ENCODE measurements at regions not wholly inside any gene's neighbourhood (a gene's known extent, or its start where the extent isn't known, plus 50 kb on each side); places are given as distances from the start of the nearest gene placed in this dataset.
"Not testable (repeated sequence)": the region's sequence is repeated elsewhere in the genome, so short reads cannot be mapped to it uniquely, and the experiment has no call there.

GRCh38 chr3:187494056-187494455 is 125.9 kb downstream of the RTP4 start:
- H3K4me1 Mint-ChIP-seq (ENCODE audit: low read depth); H3K36me3 Mint-ChIP-seq (ENCODE audit: low read depth); H3K4me3 Mint-ChIP-seq; H3K27me3 Mint-ChIP-seq (ENCODE audit: insufficient read depth); H3K9me3 Mint-ChIP-seq; DNase-seq (ENCODE audit: low spot score); intact Hi-C loops (cut with micrococcal nuclease); H3K27ac Mint-ChIP-seq: not testable (repeated sequence)

DNA sequence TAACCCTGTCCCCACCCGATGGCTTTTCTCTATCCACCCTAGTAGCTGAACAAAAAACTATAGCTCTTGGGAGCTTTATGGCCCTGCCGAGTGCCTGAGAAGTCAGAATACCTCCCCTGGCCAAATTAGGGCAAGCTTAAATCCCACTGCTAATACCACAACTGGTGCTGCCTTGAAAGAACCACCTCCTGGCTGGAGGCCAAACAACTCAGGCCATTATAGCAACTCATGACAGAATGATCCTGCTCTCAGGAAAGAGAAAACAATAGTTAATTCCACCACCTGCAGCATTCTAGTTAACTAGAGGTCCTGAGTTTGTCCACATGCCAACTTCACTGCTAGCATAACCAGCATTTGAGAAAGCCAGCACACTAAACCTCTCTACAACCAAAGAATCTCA is 123.2 kb downstream of the RTP4 start:
- H3K27ac Mint-ChIP-seq = no peak overlapping the region
- DNase-seq (ENCODE audit: low spot score) = no peak
- intact Hi-C loops (cut with micrococcal nuclease) = no loop called here

DNA sequence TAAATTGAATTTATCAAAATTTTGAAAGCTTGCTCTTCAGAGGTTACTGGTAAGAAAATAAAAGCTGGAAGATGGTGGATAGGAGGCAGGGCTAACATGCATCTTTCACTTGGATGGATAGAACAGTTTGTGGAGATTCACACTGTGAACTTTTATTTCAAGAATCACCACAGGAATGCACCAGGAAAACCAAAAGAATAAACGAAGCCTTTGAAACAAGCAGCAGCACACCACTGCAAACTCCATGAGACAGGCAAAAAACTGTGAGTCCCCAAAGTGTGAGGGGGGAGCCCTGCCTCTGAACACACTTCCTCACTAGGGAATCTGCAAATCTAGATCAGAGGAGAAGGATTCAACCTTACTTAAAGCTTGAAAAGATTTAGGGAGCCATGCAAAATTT is 122.2 kb downstream of the RTP4 start:
- intact Hi-C loops (cut with micrococcal nuclease) = no loop called here
- DNase-seq (ENCODE audit: low spot score) = no peak
- H3K9me3 Mint-ChIP-seq = no peaks in the 10 kb centered on the region
- no peaks in the 10 kb centered on the region for H3K36me3 Mint-ChIP-seq (ENCODE audit: low read depth)
- no peak overlapping the region for H3K27ac Mint-ChIP-seq
- H3K4me3 Mint-ChIP-seq = no peak overlapping the region
- no peaks in the 10 kb centered on the region for H3K4me1 Mint-ChIP-seq (ENCODE audit: low read depth)
- H3K27me3 Mint-ChIP-seq (ENCODE audit: insufficient read depth) = peaks cover 11% of the 10 kb centered on the region

More for the DNA sequence above, 123.2 kb downstream of the RTP4 start:
- Mint-ChIP-seq H3K9me3 (no peaks in the 10 kb centered on the region), H3K36me3 (ENCODE audit: low read depth) (no peaks in the 10 kb centered on the region), H3K4me1 (ENCODE audit: low read depth) (no peaks in the 10 kb centered on the region), H3K4me3 (no peak overlapping the region), H3K27me3 (ENCODE audit: insufficient read depth) (peaks cover 11% of the 10 kb centered on the region)

DNA sequence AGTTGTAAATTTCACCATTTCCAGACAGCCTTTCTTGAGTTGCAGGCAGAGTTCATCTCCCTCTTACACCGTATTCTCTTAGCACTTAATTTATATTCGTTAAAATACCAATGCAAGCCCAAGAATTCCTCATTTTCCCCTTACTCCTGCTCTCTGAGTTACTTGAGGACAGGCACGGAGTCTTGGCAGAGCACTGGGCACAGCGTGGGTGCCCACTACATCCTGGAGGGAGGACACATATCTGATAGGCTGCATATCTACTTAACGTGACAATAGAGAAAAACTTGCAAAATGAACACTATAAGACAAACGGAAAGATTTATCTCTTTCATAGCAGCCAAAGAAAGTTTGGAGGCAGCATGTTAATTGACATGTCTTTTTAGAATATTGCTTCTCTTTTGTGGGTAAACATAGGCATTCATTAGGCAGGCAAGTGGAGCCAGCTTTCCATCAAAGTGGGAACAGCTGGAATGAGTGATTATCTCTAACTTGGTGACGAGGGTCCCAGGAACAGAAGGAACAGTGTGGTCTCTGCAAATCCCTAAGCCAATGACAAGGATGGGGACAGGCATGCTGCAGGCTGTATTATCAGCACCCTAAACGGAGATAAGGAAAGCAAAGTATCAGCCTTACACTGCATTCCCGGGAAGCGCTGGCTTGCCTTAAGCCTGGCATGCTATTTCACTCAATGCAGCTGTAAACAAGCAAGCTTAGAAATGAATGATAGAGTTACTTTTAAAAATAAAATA is 116.5 kb downstream of the RTP4 start:
- Mint-ChIP-seq H3K27me3 (ENCODE audit: insufficient read depth) (peaks cover 6% of the 10 kb centered on the region), H3K36me3 (ENCODE audit: low read depth) (no peaks in the 10 kb centered on the region), H3K27ac (no peak overlapping the region), H3K4me3 (no peak overlapping the region), H3K4me1 (ENCODE audit: low read depth) (no peaks in the 10 kb centered on the region), H3K9me3 (no peaks in the 10 kb centered on the region)
- intact Hi-C loops (cut with micrococcal nuclease) = no loop called here
- DNase-seq (ENCODE audit: low spot score) = no peak

- intact Hi-C loops (cut with micrococcal nuclease) = no loop called here
- no peak overlapping the region for H3K27ac Mint-ChIP-seq
- no peaks in the 10 kb centered on the region for H3K36me3 Mint-ChIP-seq (ENCODE audit: low read depth)
- DNase-seq (ENCODE audit: low spot score) = no peak
- no peaks in the 10 kb centered on the region for H3K27me3 Mint-ChIP-seq (ENCODE audit: insufficient read depth)
- H3K9me3 Mint-ChIP-seq = peaks cover 2% of the 10 kb centered on the region
- no peak overlapping the region for H3K4me3 Mint-ChIP-seq
- H3K4me1 Mint-ChIP-seq (ENCODE audit: low read depth) = no peaks in the 10 kb centered on the region
Measured at GRCh38 chr3:187481426-187481825, 113.2 kb downstream of the RTP4 start.

DNA sequence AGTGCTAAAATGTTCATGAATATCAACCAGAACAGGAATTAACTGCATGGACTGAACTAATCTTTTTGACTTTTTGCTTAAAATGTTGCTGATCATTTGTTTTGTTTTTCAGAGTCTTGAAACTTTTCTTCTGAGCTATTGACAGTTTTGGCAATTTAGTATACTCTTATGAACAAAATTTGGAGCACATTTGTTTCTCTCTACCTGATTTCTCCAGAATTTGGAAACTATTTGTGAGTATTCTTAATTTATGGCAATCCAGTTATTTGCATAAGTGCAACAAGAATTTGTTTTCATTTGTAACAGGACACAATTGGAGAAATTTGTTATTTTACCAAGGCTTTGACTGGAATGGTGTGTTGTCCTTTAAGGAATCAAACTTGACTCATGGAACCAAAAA is 107.4 kb downstream of the RTP4 start:
- H3K4me1 Mint-ChIP-seq (ENCODE audit: low read depth); intact Hi-C loops (cut with micrococcal nuclease); H3K27me3 Mint-ChIP-seq (ENCODE audit: insufficient read depth); DNase-seq (ENCODE audit: low spot score); H3K4me3 Mint-ChIP-seq; H3K36me3 Mint-ChIP-seq (ENCODE audit: low read depth); H3K27ac Mint-ChIP-seq: not testable (repeated sequence)
- H3K9me3 Mint-ChIP-seq = peaks cover 18% of the 10 kb centered on the region

DNA sequence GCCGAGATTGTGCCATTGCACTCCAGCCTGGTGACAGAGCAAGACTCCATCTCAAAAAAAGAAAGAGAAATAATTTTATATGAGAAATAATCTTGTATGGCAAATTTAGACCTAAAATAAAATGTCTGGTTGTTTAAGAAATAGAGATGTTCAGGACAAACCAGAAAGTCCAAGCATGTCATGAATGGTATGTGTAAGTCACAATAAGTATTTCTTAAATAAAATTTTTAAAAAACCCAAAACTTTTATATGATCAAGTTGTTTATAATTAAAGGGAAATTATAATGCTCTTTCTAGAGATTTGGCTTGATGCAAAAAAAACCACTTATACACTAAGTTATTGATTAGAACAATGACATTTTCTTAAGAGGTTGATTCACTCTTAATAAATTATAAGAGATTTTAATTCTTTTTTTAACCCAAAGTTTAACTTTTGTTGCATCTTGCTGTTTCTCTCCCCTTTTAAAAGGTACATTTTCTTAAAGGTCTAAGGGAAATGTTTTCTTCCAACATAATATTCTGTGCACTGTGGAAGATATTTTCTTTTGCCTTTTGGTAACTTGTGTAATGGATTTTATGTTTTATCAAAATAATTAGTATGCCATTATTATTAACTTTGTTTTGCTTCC is 105.7 kb downstream of the RTP4 start:
- Mint-ChIP-seq H3K36me3 (ENCODE audit: low read depth) (no peaks in the 10 kb centered on the region), H3K27me3 (ENCODE audit: insufficient read depth) (no peaks in the 10 kb centered on the region)

GRCh38 chr3:187466306-187466705 is 98.1 kb downstream of the RTP4 start:
- H3K4me1 Mint-ChIP-seq (ENCODE audit: low read depth); H3K27ac Mint-ChIP-seq; H3K9me3 Mint-ChIP-seq; DNase-seq (ENCODE audit: low spot score); H3K4me3 Mint-ChIP-seq; H3K27me3 Mint-ChIP-seq (ENCODE audit: insufficient read depth); H3K36me3 Mint-ChIP-seq (ENCODE audit: low read depth): not testable (repeated sequence)
- intact Hi-C loops (cut with micrococcal nuclease) = loop anchor here (5.0 kb wide), 1 partner anchor 804 kb away; no protein-coding TSS in a partner anchor

More for the DNA sequence above, 105.7 kb downstream of the RTP4 start:
- Mint-ChIP-seq H3K27ac (no peak overlapping the region), H3K9me3 (peaks cover 18% of the 10 kb centered on the region), H3K4me1 (ENCODE audit: low read depth) (no peaks in the 10 kb centered on the region), H3K4me3 (no peak overlapping the region)
- no peak for DNase-seq (ENCODE audit: low spot score)
- intact Hi-C loops (cut with micrococcal nuclease) = no loop called here

DNA sequence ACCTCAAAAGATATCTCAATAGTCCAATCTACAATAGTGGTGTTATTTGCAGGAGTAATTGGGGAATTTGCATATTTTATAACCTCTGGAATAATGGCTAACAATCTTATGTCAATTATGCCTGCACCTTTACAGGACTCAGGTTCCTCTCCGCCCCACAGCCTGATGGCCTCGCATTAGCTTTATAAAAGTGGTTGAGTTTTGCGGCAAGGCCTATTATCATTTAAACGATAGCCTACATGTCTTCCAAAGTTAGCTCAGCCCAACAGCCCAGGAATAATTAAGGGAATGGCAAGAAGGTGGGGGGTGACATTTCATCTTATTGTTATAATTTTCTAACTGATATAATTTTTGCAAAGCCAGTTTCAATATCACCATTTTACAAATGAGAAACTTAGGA is 97.3 kb downstream of the RTP4 start:
- Mint-ChIP-seq H3K4me1 (ENCODE audit: low read depth) (no peaks in the 10 kb centered on the region), H3K27me3 (ENCODE audit: insufficient read depth) (peaks cover 2% of the 10 kb centered on the region), H3K9me3 (no peaks in the 10 kb centered on the region), H3K4me3 (no peak overlapping the region), H3K27ac (no peak overlapping the region), H3K36me3 (ENCODE audit: low read depth) (no peaks in the 10 kb centered on the region)
- DNase-seq (ENCODE audit: low spot score) = no peak
- intact Hi-C loops (cut with micrococcal nuclease) = loop anchor here (5.0 kb wide), 1 partner anchor 803 kb away; no protein-coding TSS in a partner anchor

DNA sequence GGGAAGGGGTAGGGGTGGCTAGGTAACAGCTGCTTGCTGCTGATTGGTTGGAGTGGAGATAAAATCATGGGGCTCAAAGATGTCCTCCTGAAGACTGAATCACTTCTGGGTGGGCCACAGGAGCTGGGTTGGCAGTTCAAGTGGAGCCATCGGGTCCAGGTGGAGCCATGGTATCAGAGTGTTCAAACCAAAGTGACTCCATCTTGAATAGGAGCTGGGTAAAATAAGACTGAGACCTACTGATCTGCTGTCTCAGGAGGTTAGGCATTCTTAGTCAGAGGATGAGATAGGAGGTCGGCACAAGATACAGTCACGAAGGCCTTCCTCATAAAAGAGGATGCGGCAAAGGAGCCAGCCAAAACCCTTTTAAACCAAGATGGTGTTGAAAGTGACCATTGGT is 96.5 kb downstream of the RTP4 start:
- no peaks in the 10 kb centered on the region for H3K9me3 Mint-ChIP-seq
- no peak overlapping the region for H3K27ac Mint-ChIP-seq
- peaks cover 2% of the 10 kb centered on the region for H3K27me3 Mint-ChIP-seq (ENCODE audit: insufficient read depth)
- intact Hi-C loops (cut with micrococcal nuclease) = loop anchor here (5.0 kb wide), 1 partner anchor 802 kb away; no protein-coding TSS in a partner anchor
- no peaks in the 10 kb centered on the region for H3K36me3 Mint-ChIP-seq (ENCODE audit: low read depth)
- no peaks in the 10 kb centered on the region for H3K4me1 Mint-ChIP-seq (ENCODE audit: low read depth)
- H3K4me3 Mint-ChIP-seq = no peak overlapping the region
- no peak for DNase-seq (ENCODE audit: low spot score)

GRCh38 chr3:187458921-187459320 is 90.7 kb downstream of the RTP4 start:
- intact Hi-C loops (cut with micrococcal nuclease) = loop anchor here (5.0 kb wide), 1 partner anchor 142 kb away; no protein-coding TSS in a partner anchor
- Mint-ChIP-seq H3K27ac (no peak overlapping the region), H3K4me1 (ENCODE audit: low read depth) (no peaks in the 10 kb centered on the region), H3K4me3 (no peak overlapping the region), H3K27me3 (ENCODE audit: insufficient read depth) (peaks cover 1% of the 10 kb centered on the region), H3K36me3 (ENCODE audit: low read depth) (no peaks in the 10 kb centered on the region), H3K9me3 (no peaks in the 10 kb centered on the region)
- DNase-seq (ENCODE audit: low spot score) = no peak

- DNase-seq (ENCODE audit: low spot score) = no peak
- Mint-ChIP-seq H3K9me3 (no peaks in the 10 kb centered on the region), H3K4me3 (no peak overlapping the region), H3K36me3 (ENCODE audit: low read depth) (no peaks in the 10 kb centered on the region), H3K4me1 (ENCODE audit: low read depth) (no peaks in the 10 kb centered on the region), H3K27ac (no peak overlapping the region), H3K27me3 (ENCODE audit: insufficient read depth) (peaks cover 5% of the 10 kb centered on the region)
- intact Hi-C loops (cut with micrococcal nuclease) = loop anchor here (5.0 kb wide), 1 partner anchor 141 kb away; no protein-coding TSS in a partner anchor
Measured at GRCh38 chr3:187458383-187458782, 90.2 kb downstream of the RTP4 start.

- no peaks in the 10 kb centered on the region for H3K4me1 Mint-ChIP-seq (ENCODE audit: low read depth)
- no peaks in the 10 kb centered on the region for H3K9me3 Mint-ChIP-seq
- intact Hi-C loops (cut with micrococcal nuclease) = loop anchor here (5.0 kb wide), 1 partner anchor 139 kb away; no protein-coding TSS in a partner anchor
- peaks cover 14% of the 10 kb centered on the region for H3K27me3 Mint-ChIP-seq (ENCODE audit: insufficient read depth)
- H3K27ac Mint-ChIP-seq = no peak overlapping the region
- no peaks in the 10 kb centered on the region for H3K36me3 Mint-ChIP-seq (ENCODE audit: low read depth)
- H3K4me3 Mint-ChIP-seq = no peak overlapping the region
- no peak for DNase-seq (ENCODE audit: low spot score)
Measured at GRCh38 chr3:187456250-187456649, 88.1 kb downstream of the RTP4 start.

Data from activated T-helper 1 cell treated with anti-CD3 and anti-CD28 coated beads, Interleukin-12 subunit alpha, Interleukin-12 subunit beta, Interleukin-2, Interleukin-4 antibody, amounts not matched to agents 30 ng/mL and 10 ng/mL and 1 ng/mL, durations not matched to agents 14 hours and 24 hours and 36 hours (primary cell).